ENCODE measurements at regions not wholly inside any gene's neighbourhood (a gene's known extent, or its start where the extent isn't known, plus 50 kb on each side); places are given as distances from the start of the nearest gene placed in this dataset.

GRCh38 chr3:61347981-61348380 lies 96.7 kb upstream of the FHIT start:
- TF ChIP-seq, protein P1, sequence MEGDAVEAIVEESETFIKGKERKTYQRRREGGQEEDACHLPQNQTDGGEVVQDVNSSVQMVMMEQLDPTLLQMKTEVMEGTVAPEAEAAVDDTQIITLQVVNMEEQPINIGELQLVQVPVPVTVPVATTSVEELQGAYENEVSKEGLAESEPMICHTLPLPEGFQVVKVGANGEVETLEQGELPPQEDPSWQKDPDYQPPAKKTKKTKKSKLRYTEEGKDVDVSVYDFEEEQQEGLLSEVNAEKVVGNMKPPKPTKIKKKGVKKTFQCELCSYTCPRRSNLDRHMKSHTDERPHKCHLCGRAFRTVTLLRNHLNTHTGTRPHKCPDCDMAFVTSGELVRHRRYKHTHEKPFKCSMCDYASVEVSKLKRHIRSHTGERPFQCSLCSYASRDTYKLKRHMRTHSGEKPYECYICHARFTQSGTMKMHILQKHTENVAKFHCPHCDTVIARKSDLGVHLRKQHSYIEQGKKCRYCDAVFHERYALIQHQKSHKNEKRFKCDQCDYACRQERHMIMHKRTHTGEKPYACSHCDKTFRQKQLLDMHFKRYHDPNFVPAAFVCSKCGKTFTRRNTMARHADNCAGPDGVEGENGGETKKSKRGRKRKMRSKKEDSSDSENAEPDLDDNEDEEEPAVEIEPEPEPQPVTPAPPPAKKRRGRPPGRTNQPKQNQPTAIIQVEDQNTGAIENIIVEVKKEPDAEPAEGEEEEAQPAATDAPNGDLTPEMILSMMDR (IDR thresholded peaks at IDR 0.05; ENCODE audit: low read depth, low read length, poor library complexity, severe bottlenecking): no peak
- no peak for TF ChIP-seq EZH2phosphoT487 (IDR thresholded peaks at IDR 0.05; ENCODE audit: borderline replicate concordance, low read length)

Measured in DOHH2 (cell line).